Muscle of arm (tissue), 1 donor: ENCODE measurements at regions not wholly inside any gene's neighbourhood (a gene's known extent, or its start where the extent isn't known, plus 50 kb on each side); places are given as distances from the start of the nearest gene placed in this dataset.

Experiments used
- DNase-seq: peaks from one replicate; pipeline ENCODE4 v3.0.0-alpha.2; 2013

DNA sequence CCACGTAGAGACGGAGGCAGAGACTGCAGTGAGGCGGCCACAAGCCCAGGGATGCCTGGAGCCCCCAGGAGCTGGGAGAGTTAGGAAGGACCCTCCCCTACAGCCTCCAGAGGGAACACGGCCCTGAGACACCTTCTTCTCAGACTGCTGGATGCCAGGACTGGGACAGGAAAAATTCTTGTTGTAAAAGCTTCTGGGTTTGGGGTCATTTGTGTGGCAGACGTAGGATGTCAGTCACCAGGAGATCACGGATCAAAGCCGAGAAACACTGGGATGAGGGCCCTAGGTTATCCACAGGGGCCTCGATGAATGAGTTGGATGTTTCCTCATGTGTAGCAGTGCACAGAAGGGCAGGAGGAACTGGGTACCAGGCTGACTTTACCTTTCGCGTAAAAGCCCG is 163.7 kb downstream of the SHOX start:
- no peak for DNase-seq

DNA sequence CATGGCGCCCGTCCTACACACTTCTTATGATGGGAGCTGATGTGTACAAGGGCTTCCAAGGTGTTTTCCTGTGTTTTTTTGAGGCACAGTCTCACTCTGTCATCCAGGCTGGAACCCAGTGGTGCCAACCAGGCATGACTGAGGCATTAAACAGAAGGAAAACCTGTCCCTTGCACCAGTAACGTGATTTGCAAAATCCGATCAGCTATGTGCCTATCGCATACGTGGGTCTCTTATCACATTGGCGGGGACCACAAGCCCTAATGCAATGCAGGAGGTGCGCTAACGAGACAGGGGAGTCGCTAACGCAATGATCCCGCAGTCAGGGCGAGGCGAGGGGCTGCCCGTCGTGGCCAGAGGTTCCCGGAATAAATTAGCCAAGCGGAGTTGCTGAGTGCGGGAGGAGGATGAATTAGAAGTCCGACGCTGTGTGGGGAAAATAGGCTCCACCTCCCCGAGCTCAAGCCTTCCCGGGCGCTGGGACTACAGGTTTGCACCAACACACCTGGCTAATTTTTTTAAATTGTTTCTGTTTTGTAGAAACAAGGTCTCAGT is 162.7 kb downstream of the SHOX start:
- no peak for DNase-seq

GRCh38 chrX:791479-792034 is 161.0 kb downstream of the SHOX start:
- DNase-seq = no peak

GRCh38 chrX:790783-791360 is 160.3 kb downstream of the SHOX start:
- no peak for DNase-seq

DNA sequence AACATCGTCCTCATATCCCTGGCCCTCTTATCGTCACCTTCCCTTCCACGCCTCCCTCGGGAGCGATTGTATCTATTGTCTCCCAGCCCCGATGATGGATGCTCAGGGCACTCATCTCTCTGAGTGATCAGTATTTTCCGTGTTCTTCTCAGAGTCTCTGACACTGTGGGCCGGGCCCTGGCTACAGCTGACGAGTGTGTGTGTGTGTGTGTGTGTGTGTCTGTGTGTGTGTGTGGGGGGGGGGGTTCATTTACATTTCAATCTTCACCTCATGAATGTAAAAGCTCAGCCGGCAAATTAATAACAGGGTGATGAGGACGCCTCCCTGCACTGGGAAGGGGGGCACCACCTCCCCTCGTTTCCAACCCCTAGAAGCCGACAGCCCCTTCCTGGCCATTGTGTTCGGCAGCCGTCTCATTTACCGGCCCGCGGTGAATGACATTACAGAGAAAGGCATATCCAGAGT is 159.5 kb downstream of the SHOX start:
- no peak for DNase-seq

DNA sequence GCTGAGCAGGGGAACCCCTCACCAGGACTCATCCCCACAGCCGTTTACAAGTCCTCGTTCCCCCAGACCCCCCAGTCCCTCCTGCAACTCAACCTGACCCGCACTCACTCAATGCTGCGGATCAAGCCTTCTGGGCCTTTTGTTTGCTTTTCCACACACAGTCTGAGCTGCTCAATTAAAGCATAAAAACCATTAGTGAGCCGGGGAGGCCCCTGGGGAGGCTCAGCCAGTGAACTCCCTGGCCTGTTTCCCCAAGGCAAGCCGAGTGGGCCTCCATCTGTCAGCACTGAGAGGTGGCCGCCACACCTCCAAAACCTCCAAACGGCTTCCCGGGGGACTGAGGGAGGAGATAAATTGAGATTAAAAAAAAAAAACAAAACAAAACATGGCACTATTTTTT is 158.5 kb downstream of the SHOX start:
- DNase-seq = no peak

DNA sequence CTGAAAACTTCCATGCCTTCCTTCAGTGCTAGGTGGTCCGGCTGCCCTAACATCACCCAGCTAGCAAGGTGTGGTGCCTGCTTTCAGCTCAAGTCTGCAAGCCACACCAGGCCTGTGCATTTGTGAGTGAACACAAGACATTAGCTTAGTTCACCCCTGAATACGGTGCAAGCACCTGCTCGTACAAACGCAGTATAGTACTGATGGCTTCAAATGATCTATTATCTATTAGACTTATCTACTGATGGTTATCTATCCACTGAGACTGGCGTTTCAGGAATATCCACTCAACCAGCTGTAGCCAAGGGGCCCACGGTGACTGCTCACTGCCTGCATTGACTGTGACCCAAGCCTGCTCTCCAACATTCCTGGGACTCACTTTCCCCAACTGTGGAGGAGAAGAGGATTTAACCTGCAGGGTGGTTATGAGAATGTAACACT is 155.9 kb downstream of the SHOX start:
- DNase-seq = no peak

GRCh38 chrX:784829-785228 is 154.2 kb downstream of the SHOX start:
- no peak for DNase-seq

GRCh38 chrX:781224-782204 is 150.9 kb downstream of the SHOX start:
- no peak for DNase-seq

- DNase-seq = no peak
Measured at GRCh38 chrX:776529-777230, 146.1 kb downstream of the SHOX start.

GRCh38 chrX:776061-776460 is 145.5 kb downstream of the SHOX start:
- DNase-seq = no peak

DNA sequence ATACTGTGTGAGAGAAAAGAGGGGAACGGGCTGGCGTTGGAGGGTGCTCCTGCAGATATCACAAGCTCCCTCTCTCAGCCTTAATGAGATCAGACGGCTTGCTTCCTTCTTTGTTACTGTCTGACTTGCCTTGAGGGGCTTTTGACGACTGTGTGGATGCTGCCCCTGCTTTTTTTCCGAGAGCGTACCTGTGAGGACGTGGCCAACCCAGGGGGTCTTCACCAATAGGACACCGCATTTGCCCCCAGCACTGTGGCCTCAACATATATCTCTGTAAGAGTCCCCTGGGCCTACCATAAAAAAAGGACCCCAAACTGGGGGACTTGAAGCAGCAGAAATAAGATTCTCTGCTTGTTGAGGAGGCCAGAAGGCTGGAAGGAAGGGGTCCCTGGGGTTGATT is 143.9 kb downstream of the SHOX start:
- DNase-seq = no peak

DNA sequence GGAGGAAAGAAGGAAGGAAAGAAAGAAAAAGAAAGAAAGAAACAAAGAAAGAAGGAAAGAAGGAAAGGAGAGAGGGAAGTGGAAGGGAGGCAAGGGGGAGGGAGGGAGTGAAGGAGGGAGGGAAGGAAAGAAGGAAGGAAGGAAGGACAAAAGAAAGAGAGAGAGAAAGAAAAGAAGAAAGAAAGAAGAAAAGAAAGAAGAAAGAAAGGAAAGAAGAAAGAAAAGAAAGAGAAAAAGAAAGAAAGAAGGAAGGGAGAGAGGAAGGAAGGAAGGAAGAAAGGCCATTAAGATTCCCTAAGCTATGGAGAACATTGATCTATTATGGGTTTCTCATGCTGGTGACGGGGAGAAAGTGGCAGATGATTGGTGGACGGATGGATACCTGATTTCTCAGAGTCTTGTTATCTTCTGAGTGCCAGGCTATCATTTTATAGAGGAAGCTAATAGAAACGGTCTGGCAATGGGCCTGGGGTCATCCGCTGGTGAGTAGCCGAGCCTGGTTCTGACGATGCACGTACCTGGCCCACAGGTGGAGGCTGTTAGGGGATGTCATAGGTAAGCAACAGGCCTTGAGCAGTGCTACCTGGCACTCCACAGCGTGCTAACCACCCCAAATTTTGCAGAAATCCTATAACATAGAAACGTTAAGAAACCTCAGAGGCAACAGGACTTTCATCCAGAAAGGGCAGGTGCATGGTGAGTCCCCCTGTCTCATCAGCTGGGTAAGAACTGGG is 142.9 kb downstream of the SHOX start:
- no peak for DNase-seq

DNA sequence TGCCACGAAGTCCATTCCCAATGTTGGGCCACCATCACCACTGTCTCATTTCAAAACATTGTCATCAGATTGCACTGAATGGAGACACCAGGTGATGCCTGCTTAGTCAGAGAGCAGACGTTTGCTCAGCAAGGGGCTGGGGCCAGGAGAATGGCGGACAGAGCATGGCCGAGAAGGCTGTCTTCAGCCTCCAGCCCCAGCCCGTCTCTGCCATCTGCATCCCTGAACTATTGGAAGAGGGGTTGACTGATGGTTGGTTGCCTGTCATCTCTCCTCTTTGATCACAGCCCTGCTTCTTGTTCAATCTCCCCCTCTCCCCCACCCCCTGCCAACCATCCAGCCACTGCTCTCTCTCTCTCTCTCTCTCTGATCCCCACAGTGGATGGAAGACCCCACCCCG is 140.9 kb downstream of the SHOX start:
- DNase-seq = no peak

GRCh38 chrX:769796-770195 is 139.2 kb downstream of the SHOX start:
- no peak for DNase-seq

DNA sequence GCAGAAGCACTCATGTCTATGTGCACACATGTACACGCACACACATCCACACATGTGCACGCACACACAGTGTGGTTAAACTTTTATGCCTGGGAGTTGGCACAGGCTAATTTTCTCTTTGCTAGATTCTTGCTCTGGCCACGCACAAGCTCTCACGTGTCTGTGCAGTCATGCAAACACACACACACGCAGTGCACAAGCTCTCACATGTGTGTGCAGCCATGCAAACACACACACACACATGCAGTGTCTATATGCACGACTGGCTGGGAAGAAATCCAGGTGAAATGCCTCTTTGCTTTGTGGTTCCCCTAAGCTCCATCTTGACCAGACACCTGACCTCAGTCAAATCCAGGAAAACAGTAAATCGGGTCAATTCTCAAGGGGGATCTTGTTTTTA is 138.0 kb downstream of the SHOX start:
- DNase-seq = no peak

- DNase-seq = no peak
Measured at GRCh38 chrX:758917-759316, 128.3 kb downstream of the SHOX start.

DNA sequence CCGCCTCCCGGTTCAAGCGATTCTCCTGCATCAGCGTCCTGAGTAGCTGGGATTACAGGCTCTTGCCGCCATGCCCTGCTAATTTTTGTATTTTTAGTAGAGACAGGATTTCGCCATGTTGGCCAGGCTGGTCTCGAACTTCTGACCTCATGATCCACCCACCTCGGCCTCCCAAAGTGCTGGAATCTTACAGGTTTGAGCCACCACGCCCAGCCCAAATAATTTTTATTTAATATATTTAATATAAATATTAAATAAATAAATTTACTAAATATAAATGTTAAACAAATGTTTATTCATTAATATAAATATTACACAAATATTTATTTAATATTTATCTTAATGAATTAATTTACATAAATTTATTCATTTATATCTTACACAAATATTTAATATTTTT is 120.2 kb downstream of the SHOX start:
- no peak for DNase-seq

DNA sequence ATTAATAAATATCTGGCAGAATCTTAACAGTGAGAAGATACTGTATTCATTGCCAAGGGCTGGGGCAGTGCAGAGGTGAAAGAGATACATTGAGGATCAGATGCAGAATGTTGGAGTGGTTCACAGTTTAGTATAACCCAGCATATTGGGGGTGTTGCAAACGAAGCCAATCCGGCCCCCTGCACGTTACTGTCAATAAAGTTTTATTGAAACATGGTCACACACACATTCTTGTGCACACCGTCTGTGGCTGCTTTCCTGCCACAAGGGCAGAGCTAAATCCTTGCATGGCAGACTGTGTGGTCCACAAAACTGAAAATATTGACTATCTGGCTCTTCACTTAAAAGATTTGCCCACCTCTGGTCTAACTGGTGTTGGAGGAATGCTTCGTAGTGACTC is 119.7 kb downstream of the SHOX start:
- no peak for DNase-seq

GRCh38 chrX:747176-747575 is 116.6 kb downstream of the SHOX start:
- no peak for DNase-seq

DNA sequence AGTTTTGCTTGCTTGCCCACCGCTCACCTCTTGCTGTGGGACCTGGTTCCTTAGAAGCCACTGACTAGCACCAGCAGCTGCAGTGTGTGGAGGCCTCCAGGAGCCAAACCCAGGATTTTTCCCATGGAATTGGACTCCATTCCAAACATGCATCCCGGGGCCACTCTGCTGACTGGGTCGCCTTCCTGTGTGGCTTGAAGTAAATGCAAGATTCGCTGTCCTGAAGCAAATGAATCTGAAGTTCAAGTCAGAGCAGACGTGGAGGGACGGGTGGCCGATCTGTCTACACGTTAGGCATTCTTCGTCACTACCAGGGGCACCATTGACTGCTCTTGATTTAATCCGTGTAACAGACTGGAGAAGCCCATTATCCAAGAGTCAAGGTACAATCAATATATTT is 109.0 kb downstream of the SHOX start:
- DNase-seq = no peak
